Mesothelial cell of epicardium (in vitro differentiated cells): ENCODE measurements at regions not wholly inside any gene's neighbourhood (a gene's known extent, or its start where the extent isn't known, plus 50 kb on each side); places are given as distances from the start of the nearest gene placed in this dataset.

Experiments
- DNase-seq, 2 experiments: peaks; one replicate each; pipeline ENCODE4 v3.0.0; 2021; ENCODE audit warnings: low spot score in 2 of 2; ENCODE audit not compliant: unreplicated experiment in 2 of 2
- H3K27ac Mint-ChIP-seq: 2 replicates; pipeline ENCODE4 v1.8.0; 2021; ENCODE audit warnings: mixed read lengths
- H3K27me3 Mint-ChIP-seq: 2 replicates; pipeline ENCODE4 v1.8.0; 2021; ENCODE audit warnings: low read depth, mixed read lengths
- H3K36me3 Mint-ChIP-seq: 2 replicates; pipeline ENCODE4 v1.8.0; 2021; ENCODE audit warnings: mixed read lengths
- H3K4me1 Mint-ChIP-seq: 2 replicates; pipeline ENCODE4 v1.8.0; 2021; ENCODE audit warnings: mixed read lengths
- H3K4me3 Mint-ChIP-seq: 2 replicates; pipeline ENCODE4 v1.8.0; 2021; ENCODE audit warnings: mild to moderate bottlenecking, moderate library complexity, mixed read lengths
- H3K9me3 Mint-ChIP-seq: 2 replicates; pipeline ENCODE4 v1.8.0; 2021; ENCODE audit warnings: mixed read lengths
- CTCF ChIP-seq: fragments of 200-600 bp; sonication (generic); IDR thresholded peaks from one replicate; pipeline ENCODE4 v1.5.0; 2021; ENCODE audit warnings: antibody characterized with exemption; ENCODE audit not compliant: unreplicated experiment

- H3K9me3 Mint-ChIP-seq = peaks cover 50% of the 10 kb centered on the region
- H3K27ac Mint-ChIP-seq = no peak overlapping the region
- no peak for DNase-seq
- H3K27me3 Mint-ChIP-seq = no peaks in the 10 kb centered on the region
- TF ChIP-seq CTCF = no peak
- H3K4me1 Mint-ChIP-seq = no peaks in the 10 kb centered on the region
- no peak overlapping the region for H3K4me3 Mint-ChIP-seq
- peaks cover 15% of the 10 kb centered on the region for H3K36me3 Mint-ChIP-seq
Measured at GRCh38 chr2:221874444-221874843, 302.3 kb upstream of the EPHA4 start.

GRCh38 chr2:221857719-221858118 lies 285.6 kb upstream of the EPHA4 start:
- no peaks in the 10 kb centered on the region for H3K27me3 Mint-ChIP-seq
- no peak overlapping the region for H3K27ac Mint-ChIP-seq
- no peak for TF ChIP-seq CTCF
- no peak overlapping the region for H3K4me3 Mint-ChIP-seq
- H3K36me3 Mint-ChIP-seq = no peaks in the 10 kb centered on the region
- H3K9me3 Mint-ChIP-seq = peaks cover 9% of the 10 kb centered on the region
- H3K4me1 Mint-ChIP-seq = peaks cover 6% of the 10 kb centered on the region
- DNase-seq = no peak

- TF ChIP-seq CTCF = no peak
- Mint-ChIP-seq H3K9me3 (no peaks in the 10 kb centered on the region), H3K36me3 (no peaks in the 10 kb centered on the region), H3K27me3 (peaks cover 8% of the 10 kb centered on the region), H3K27ac (no peak overlapping the region), H3K4me1 (peaks cover 20% of the 10 kb centered on the region), H3K4me3 (no peak overlapping the region)
- no peak for DNase-seq
Measured at GRCh38 chr2:221853297-221853696, 281.2 kb upstream of the EPHA4 start.

GRCh38 chr2:221851531-221852045 lies 279.5 kb upstream of the EPHA4 start:
- H3K36me3 Mint-ChIP-seq = no peaks in the 10 kb centered on the region
- no peak overlapping the region for H3K27ac Mint-ChIP-seq
- DNase-seq = no peak
- no peaks in the 10 kb centered on the region for H3K9me3 Mint-ChIP-seq
- no peak overlapping the region for H3K4me3 Mint-ChIP-seq
- peaks cover 25% of the 10 kb centered on the region for H3K4me1 Mint-ChIP-seq
- no peak for TF ChIP-seq CTCF
- H3K27me3 Mint-ChIP-seq = peaks cover 8% of the 10 kb centered on the region

- TF ChIP-seq CTCF = no peak
- no peaks in the 10 kb centered on the region for H3K9me3 Mint-ChIP-seq
Measured at GRCh38 chr2:221850076-221850475, 278.0 kb upstream of the EPHA4 start.

GRCh38 chr2:221848286-221848685 lies 276.2 kb upstream of the EPHA4 start:
- Mint-ChIP-seq H3K27me3 (peaks cover 8% of the 10 kb centered on the region), H3K4me3 (no peak overlapping the region), H3K4me1 (peaks cover 20% of the 10 kb centered on the region), H3K27ac (no peak overlapping the region), H3K36me3 (no peaks in the 10 kb centered on the region), H3K9me3 (no peaks in the 10 kb centered on the region)
- DNase-seq = no peak
- no peak for TF ChIP-seq CTCF

More at GRCh38 chr2:221850076-221850475, 278.0 kb upstream of the EPHA4 start:
- H3K27me3 Mint-ChIP-seq = peaks cover 8% of the 10 kb centered on the region
- DNase-seq = no peak
- H3K4me1 Mint-ChIP-seq = peaks cover 25% of the 10 kb centered on the region
- no peaks in the 10 kb centered on the region for H3K36me3 Mint-ChIP-seq
- H3K27ac Mint-ChIP-seq = no peak overlapping the region
- H3K4me3 Mint-ChIP-seq = no peak overlapping the region
